IMR-90 (cell line): ENCODE measurements at regions not wholly inside any gene's neighbourhood (a gene's known extent, or its start where the extent isn't known, plus 50 kb on each side); places are given as distances from the start of the nearest gene placed in this dataset.

ENCODE experiments used
- ATAC-seq: fragments of 200-7000 bp; cut with Tn5 transposase; 2 replicates; pipeline ENCODE4 v1.9.1; 2020; ENCODE audit warnings: low read depth, mild to moderate bottlenecking, moderate library complexity
- BruUV-seq: library from RNA; stranded (reverse); fragments of 400-500 nt; replicated peaks from 2 replicates; lab custom pipeline; 2021; lab: Mats Ljungman, UMichigan
- CTCF ChIA-PET: fragments of 300-600 bp; formaldehyde crosslinking; extraction: SDS; loops from one replicate; lab custom pipeline; 2021; ENCODE audit warnings: antibody characterized with exemption; lab: Yijun Ruan, JAX
- POLR2A ChIA-PET: fragments of 300-600 bp; sonication (Branson Sonifier 250); formaldehyde crosslinking; loops from one replicate; lab custom pipeline; 2022; ENCODE audit warnings: antibody characterized with exemption; ENCODE audit not compliant: unreplicated experiment; lab: Charles Lee
- DNase-seq: peaks from one replicate; pipeline ENCODE4 v3.0.0; 2013
- H2AFZ ChIP-seq: replicated peaks from 2 replicates; pipeline ENCODE3; 2013; ENCODE audit warnings: low read length, mild to moderate bottlenecking; ENCODE audit not compliant: poor library complexity
- H2AK5ac ChIP-seq: 2 replicates; pipeline ENCODE4 v1.6.1; 2013; ENCODE audit warnings: low read depth, low read length, inconsistent platforms
- H2AK9ac ChIP-seq: replicated peaks from 2 replicates; pipeline ENCODE3; 2013; ENCODE audit warnings: mild to moderate bottlenecking, low read depth, low read length, moderate library complexity; ENCODE audit not compliant: poor library complexity
- H2BK120ac ChIP-seq: 2 replicates; pipeline ENCODE4 v1.6.1; 2013; ENCODE audit warnings: low read depth, low read length, inconsistent platforms
- H2BK15ac ChIP-seq: 3 replicates; pipeline ENCODE4 v1.6.1; 2013; ENCODE audit warnings: low read depth, low read length, inconsistent platforms
- H2BK20ac ChIP-seq: 2 replicates; pipeline ENCODE4 v1.6.1; 2013; ENCODE audit warnings: low read depth, mild to moderate bottlenecking, inconsistent platforms, low read length, moderate library complexity
- H2BK5ac ChIP-seq: 2 replicates; pipeline ENCODE4 v1.6.1; 2013; ENCODE audit warnings: mild to moderate bottlenecking, low read depth, low read length, inconsistent platforms; ENCODE audit not compliant: poor library complexity, severe bottlenecking
- H3K14ac ChIP-seq: replicated peaks from 2 replicates; pipeline ENCODE4 v1.6.1; 2013; ENCODE audit warnings: low read depth, low read length, inconsistent platforms
- H3K18ac ChIP-seq: 2 replicates; pipeline ENCODE4 v1.6.1; 2013; ENCODE audit warnings: low read depth, low read length, control low read depth
- H3K23ac ChIP-seq: 2 replicates; pipeline ENCODE4 v1.6.1; 2013; ENCODE audit warnings: low read depth, low read length, inconsistent platforms
- H3K27ac ChIP-seq: 2 replicates; pipeline ENCODE4 v1.5.1; 2013; ENCODE audit warnings: mild to moderate bottlenecking, control low read depth, low read length; ENCODE audit not compliant: insufficient read depth
- H3K27me3 ChIP-seq: 2 replicates; pipeline ENCODE4 v1.6.1; 2013; ENCODE audit warnings: low read length; ENCODE audit not compliant: control insufficient read depth, insufficient read depth
- H3K36me3 ChIP-seq: 2 replicates; pipeline ENCODE4 v1.6.1; 2013; ENCODE audit warnings: low read length, mixed read lengths; ENCODE audit not compliant: control insufficient read depth, insufficient read depth
- H3K4ac ChIP-seq: 2 replicates; pipeline ENCODE4 v1.6.1; 2013; ENCODE audit warnings: low read depth, low read length, inconsistent platforms
- H3K4me1 ChIP-seq: 2 replicates; pipeline ENCODE4 v1.6.1; 2013; ENCODE audit warnings: low read length, mixed read lengths; ENCODE audit not compliant: control insufficient read depth, insufficient read depth
- H3K4me2 ChIP-seq: 2 replicates; pipeline ENCODE4 v1.6.1; 2013; ENCODE audit warnings: low read depth, mild to moderate bottlenecking, control low read depth, low read length, moderate library complexity
- H3K4me3 ChIP-seq: 2 replicates; pipeline ENCODE4 v1.5.1; 2013; ENCODE audit warnings: low read depth, mild to moderate bottlenecking, control low read depth, low read length, moderate library complexity; ENCODE audit not compliant: insufficient read depth
- H3K56ac ChIP-seq: 2 replicates; pipeline ENCODE4 v1.6.1; 2013; ENCODE audit warnings: low read length, inconsistent platforms; ENCODE audit not compliant: insufficient read depth; ENCODE audit errors: extremely low read depth
- H3K79me1 ChIP-seq, 2 experiments: 2 replicates each; pipeline ENCODE4 v1.6.1; 2013; ENCODE audit warnings: low read length in 2 of 2, inconsistent platforms in 1 of 2, low read depth in 1 of 2
- H3K9ac ChIP-seq: 2 replicates; pipeline ENCODE4 v1.6.1; 2013; ENCODE audit warnings: low read depth, low read length, control low read depth
- H3K9me1 ChIP-seq: 2 replicates; pipeline ENCODE4 v1.6.1; 2013; ENCODE audit warnings: low read length, inconsistent platforms; ENCODE audit not compliant: insufficient read depth
- H3K9me3 ChIP-seq: 2 replicates; pipeline ENCODE4 v1.6.1; 2013; ENCODE audit warnings: low read length; ENCODE audit not compliant: control insufficient read depth, insufficient read depth
- H4K20me1 ChIP-seq: 2 replicates; pipeline ENCODE4 v1.6.1; 2013; ENCODE audit warnings: low read length, inconsistent platforms; ENCODE audit not compliant: insufficient read depth
- H4K5ac ChIP-seq: 2 replicates; pipeline ENCODE4 v1.6.1; 2013; ENCODE audit warnings: mild to moderate bottlenecking, low read depth, low read length, control low read depth
- H4K8ac ChIP-seq, 2 experiments: 2 replicates each; pipeline ENCODE4 v1.6.1; 2013; ENCODE audit warnings: low read depth in 2 of 2, low read length in 2 of 2, control low read depth in 1 of 2, inconsistent platforms in 1 of 2
- H4K91ac ChIP-seq: 2 replicates; pipeline ENCODE4 v1.6.1; 2013; ENCODE audit warnings: low read depth, low read length, inconsistent platforms; ENCODE audit not compliant: insufficient read depth
- BHLHE40 ChIP-seq: fragments of 150-350 bp; IDR thresholded peaks from 2 replicates; pipeline ENCODE4 v1.6.1; 2016; ENCODE audit warnings: mild to moderate bottlenecking, low read depth, low read length
- CEBPB ChIP-seq: IDR thresholded peaks from 2 replicates; pipeline ENCODE4 v1.6.1; 2012; ENCODE audit warnings: low read depth, low read length, improper control_type of control experiment
- CHD1 ChIP-seq: IDR thresholded peaks from 2 replicates; pipeline ENCODE4 v1.6.1; 2012; ENCODE audit warnings: low read depth, low read length, improper control_type of control experiment
- CTCF ChIP-seq: conservative IDR thresholded peaks from 2 replicates; pipeline ENCODE4 v1.5.1; 2012; ENCODE audit warnings: mild to moderate bottlenecking, low read depth, low read length, improper control_type of control experiment
- ELK1 ChIP-seq: fragments of 150-350 bp; IDR thresholded peaks from 2 replicates; pipeline ENCODE4 v1.6.1; 2016; ENCODE audit warnings: low read depth, mild to moderate bottlenecking, low read length, moderate library complexity, borderline replicate concordance
- FOS ChIP-seq: fragments of 150-350 bp; IDR thresholded peaks from 2 replicates; pipeline ENCODE4 v1.6.1; 2016; ENCODE audit warnings: low read depth, low read length
- MAFK ChIP-seq: IDR thresholded peaks from 2 replicates; pipeline ENCODE4 v1.6.1; 2012; ENCODE audit warnings: low read depth, low read length, improper control_type of control experiment
- MAZ ChIP-seq: IDR thresholded peaks from 2 replicates; pipeline ENCODE4 v1.6.1; 2012; ENCODE audit warnings: low read depth, mild to moderate bottlenecking, low read length, improper control_type of control experiment, moderate library complexity, borderline replicate concordance
- MXI1 ChIP-seq: IDR thresholded peaks from 2 replicates; pipeline ENCODE4 v1.6.1; 2012; ENCODE audit warnings: low read depth, mild to moderate bottlenecking, low read length, moderate library complexity, borderline replicate concordance
- NFE2L2 ChIP-seq: fragments of 150-350 bp; IDR thresholded peaks from 2 replicates; pipeline ENCODE4 v1.6.1; 2016; ENCODE audit warnings: low read depth, mild to moderate bottlenecking, low read length
- POLR2A ChIP-seq: IDR thresholded peaks from 2 replicates; pipeline ENCODE4 v1.6.1; 2012; ENCODE audit warnings: mild to moderate bottlenecking, low read depth, low read length
- RAD21 ChIP-seq: IDR thresholded peaks from 2 replicates; pipeline ENCODE4 v1.6.1; 2012; ENCODE audit warnings: low read length, improper control_type of control experiment
- RCOR1 ChIP-seq: IDR thresholded peaks from 2 replicates; pipeline ENCODE4 v1.6.1; 2012; ENCODE audit warnings: mild to moderate bottlenecking, low read length, improper control_type of control experiment; ENCODE audit not compliant: insufficient replicate concordance
- RFX5 ChIP-seq: IDR thresholded peaks from 2 replicates; pipeline ENCODE4 v1.8.0; 2012; ENCODE audit warnings: low read depth, mild to moderate bottlenecking, low read length, moderate library complexity
- SMC3 ChIP-seq: fragments of 150-350 bp; IDR thresholded peaks from 2 replicates; pipeline ENCODE4 v1.6.1; 2016; ENCODE audit warnings: low read depth, mild to moderate bottlenecking, antibody characterized with exemption, low read length, moderate library complexity
- USF2 ChIP-seq: fragments of 150-350 bp; IDR thresholded peaks from 2 replicates; pipeline ENCODE4 v1.6.1; 2017; ENCODE audit warnings: mild to moderate bottlenecking, antibody characterized with exemption, low read length, low read depth
- WGBS, 2 experiments: methylation state at CpG; one replicate each; pipeline versions ENCODE4 v1.1.5 to v1.1.7; 2013; ENCODE audit warnings: missing lambda C conversion rate in 2 of 2; ENCODE audit not compliant: insufficient read length in 1 of 2; ENCODE audit errors: extremely low coverage in 2 of 2; 5-methylcytosine and 5-hydroxymethylcytosine counted together
- dilution Hi-C: fragments of 300-500 bp; cut with HindIII; formaldehyde crosslinking; loops from one replicate; pipeline ENCODE4 v1.14.3; 2018; ENCODE audit warnings: low sequenced_read_pairs; ENCODE audit not compliant: unreplicated experiment
- in situ Hi-C: fragments of 300-500 bp; cut with MboI; formaldehyde crosslinking; loops from 3 replicates; pipeline ENCODE4 v1.14.3; 2019; ENCODE audit warnings: low sequenced_read_pairs, inconsistent platforms, mixed read lengths
- intact Hi-C: fragments of 100-400 bp; cut with micrococcal nuclease; formaldehyde crosslinking; loops from 2 replicates; pipeline ENCODE4 v1.10.0; 2022

- BruUV-seq: no TSS peak
- Histone ChIP-seq H4K91ac (peak overlapping the region; percentile 13; the same call in 1 of the 2 replicates), H3K4me3 (no peak overlapping the region), H3K18ac (peak overlapping the region; percentile 7; the same call in 1 of the 2 replicates), H2BK120ac (peak overlapping the region; percentile 48; the same call in 1 of the 2 replicates), H2BK20ac (peak overlapping the region; percentile 77; the same call in 1 of the 2 replicates), H2AK9ac (no peak overlapping the region), H3K36me3 (no peaks in the 10 kb centered on the region), H3K9ac (no peak overlapping the region), H2BK5ac (peak overlapping the region; percentile 66), H3K56ac (no peak overlapping the region), H3K4ac (peak overlapping the region; percentile 66; the same call in 1 of the 2 replicates), H3K4me2 (peak overlapping the region; percentile 2; the same call in 1 of the 2 replicates), H2AFZ (no peak overlapping the region), H4K20me1 (no peaks in the 10 kb centered on the region), H3K23ac (no peak overlapping the region), H3K14ac (peak overlapping the region; percentile 10; the same call in 1 of the 2 replicates), H4K8ac (peak overlapping the region in 1 of 2 experiments; percentile 48; a peak in 1 of 4 replicates), H2BK15ac (peak overlapping the region; percentile 96; the same call in 2 of the 3 replicates), H2AK5ac (peak overlapping the region; percentile 59; the same call in 1 of the 2 replicates), H3K27ac (no peak overlapping the region), H3K9me3 (no peaks in the 10 kb centered on the region), H3K79me1 (peaks cover 0 to 17% of the 10 kb centered on the region in 2 experiments; a peak in 2 of 4 replicates), H4K5ac (peak overlapping the region; percentile 18; the same call in 1 of the 2 replicates), H3K27me3 (no peaks in the 10 kb centered on the region), H3K9me1 (peaks cover 5% of the 10 kb centered on the region), H3K4me1 (peaks cover 12% of the 10 kb centered on the region; the same call in 1 of the 2 replicates)
- DNase-seq: peak; percentile 69
- ATAC-seq: no peak
- ChIA-PET POLR2A (no interaction called here), CTCF (no interaction called here)
- no peak for TF ChIP-seq ELK1
- no peak for TF ChIP-seq POLR2A
- no peak for TF ChIP-seq CEBPB
- no peak for TF ChIP-seq SMC3
- no peak for TF ChIP-seq MAFK
- no peak for TF ChIP-seq USF2
- TF ChIP-seq MXI1: no peak
- no peak for TF ChIP-seq MAZ
- TF ChIP-seq BHLHE40: no peak
- TF ChIP-seq NFE2L2: no peak
- TF ChIP-seq CTCF: no peak
- no peak for TF ChIP-seq FOS
- no peak for TF ChIP-seq RAD21
- no peak for TF ChIP-seq CHD1
- TF ChIP-seq RCOR1: no peak
- no peak for TF ChIP-seq RFX5
- intact Hi-C loops: no loop called here
- in situ Hi-C loops: no loop called here
- dilution Hi-C loops: no loop called here
- no CpG with 5 or more reads among the region's 3 CpGs for WGBS, 2 experiments
Measured at GRCh38 chr7:41576166-41576565, 126.7 kb downstream of the INHBA start.
